ENCODE measurements at regions not wholly inside any gene's neighbourhood (a gene's known extent, or its start where the extent isn't known, plus 50 kb on each side); places are given as distances from the start of the nearest gene placed in this dataset.
"Not testable (repeated sequence)": the region's sequence is repeated elsewhere in the genome, so short reads cannot be mapped to it uniquely, and the experiment has no call there.

DNA sequence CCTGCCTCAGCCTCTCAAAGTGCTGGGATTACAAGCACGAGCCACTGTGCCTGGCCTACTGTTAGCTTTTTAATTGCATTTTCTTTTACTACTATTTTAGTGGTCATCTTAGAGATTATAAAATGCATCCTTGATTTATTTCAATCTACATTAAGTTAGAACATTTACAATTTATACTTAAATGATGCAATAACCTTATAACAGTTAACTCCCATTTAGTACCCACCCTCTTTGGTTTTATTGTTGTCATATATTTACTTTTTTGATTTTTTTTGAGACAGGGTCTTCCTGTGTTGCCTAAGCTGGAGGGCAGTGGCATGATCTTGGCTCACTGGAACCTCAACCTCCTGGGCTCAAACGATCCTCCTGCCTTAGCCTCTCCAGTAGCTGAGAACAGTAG lies 77.3 kb downstream of the PPCDC start:
- Mint-ChIP-seq H3K4me1 (peaks cover 12% of the 10 kb centered on the region), H3K27me3 (peaks cover 11% of the 10 kb centered on the region), H3K4me3 (no peak overlapping the region), H3K27ac (no peak overlapping the region), H3K36me3 (ENCODE audit: low read depth) (peaks cover 4% of the 10 kb centered on the region), H3K9me3 (no peaks in the 10 kb centered on the region)
- intact Hi-C loops (cut with micrococcal nuclease): no loop called here
- DNase-seq: no peak

DNA sequence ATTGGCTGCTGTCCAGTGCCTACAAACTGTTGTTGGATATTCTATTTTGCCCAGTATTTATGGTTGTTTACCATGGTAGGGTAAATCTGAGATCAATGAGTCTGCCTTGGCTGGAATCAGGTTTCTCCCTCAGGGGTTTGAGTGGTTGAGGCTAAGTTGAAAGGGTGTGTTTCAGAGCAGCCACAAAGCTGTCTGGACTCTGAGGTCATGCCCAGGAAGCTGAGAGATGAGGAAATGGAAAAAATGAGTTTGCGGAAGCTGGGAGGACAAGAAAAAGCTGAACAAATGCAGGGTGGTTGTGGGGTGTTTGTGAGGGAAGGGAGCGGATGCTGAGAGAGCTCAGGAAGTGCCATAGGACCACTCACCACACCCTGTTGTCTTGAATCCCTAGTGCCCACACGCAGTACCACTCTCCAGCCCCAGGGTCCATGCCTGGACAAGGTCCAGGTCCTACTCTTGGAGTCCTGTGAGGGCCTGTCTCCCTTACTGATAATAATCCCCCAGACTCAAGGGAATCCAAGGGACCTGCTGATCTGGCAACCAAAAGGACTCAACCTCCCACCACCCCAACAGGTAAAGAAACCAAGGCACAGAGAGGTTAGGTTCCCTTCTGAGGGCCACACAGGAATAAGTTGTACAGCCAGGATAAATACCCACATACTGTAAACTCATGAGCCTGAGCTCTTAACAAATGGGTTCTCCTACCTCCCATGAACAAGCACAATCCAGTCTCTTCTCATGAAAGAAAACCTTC lies 81.6 kb downstream of the PPCDC start:
- Mint-ChIP-seq H3K27me3 (peaks cover 7% of the 10 kb centered on the region), H3K36me3 (ENCODE audit: low read depth) (peaks cover 6% of the 10 kb centered on the region), H3K4me1 (peaks cover 35% of the 10 kb centered on the region), H3K27ac (peak overlapping the region; percentile 88), H3K4me3 (peak overlapping the region; percentile 47), H3K9me3 (no peaks in the 10 kb centered on the region)
- peak; percentile 87 for DNase-seq
- intact Hi-C loops (cut with micrococcal nuclease): loop anchor here (2.0 to 5.0 kb wide), 2 partner anchors 66 to 97 kb away; partner anchors contain the start of gene C15orf39

DNA sequence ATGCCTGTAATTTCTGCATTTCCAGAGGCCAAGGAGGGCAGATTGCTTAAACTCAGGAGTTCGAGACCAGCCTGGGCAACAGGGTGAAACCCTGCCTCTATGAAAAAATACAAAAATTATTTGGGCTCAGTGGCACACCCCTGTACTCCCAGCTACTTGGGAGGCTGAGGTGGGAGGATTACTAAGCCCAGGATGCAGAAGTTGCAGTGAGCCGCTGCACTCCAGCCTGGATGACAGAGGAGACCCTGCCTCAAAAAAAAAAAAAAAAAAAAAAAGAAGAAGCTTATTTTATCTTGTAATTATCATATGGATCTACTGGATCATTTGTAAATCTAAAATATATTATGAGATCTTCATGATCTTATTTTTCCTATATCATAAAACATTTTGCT lies 84.1 kb downstream of the PPCDC start:
- intact Hi-C loops (cut with micrococcal nuclease): loop anchor here (5.0 kb wide), 1 partner anchor 95 kb away; the partner anchor contains the start of gene C15orf39
- DNase-seq: no peak
- no peak overlapping the region for H3K4me3 Mint-ChIP-seq
- H3K9me3 Mint-ChIP-seq: peaks cover 1% of the 10 kb centered on the region
- H3K36me3 Mint-ChIP-seq (ENCODE audit: low read depth): peaks cover 11% of the 10 kb centered on the region
- peak overlapping the region; percentile 90 for H3K27ac Mint-ChIP-seq
- peaks cover 44% of the 10 kb centered on the region for H3K4me1 Mint-ChIP-seq
- peaks cover 6% of the 10 kb centered on the region for H3K27me3 Mint-ChIP-seq

DNA sequence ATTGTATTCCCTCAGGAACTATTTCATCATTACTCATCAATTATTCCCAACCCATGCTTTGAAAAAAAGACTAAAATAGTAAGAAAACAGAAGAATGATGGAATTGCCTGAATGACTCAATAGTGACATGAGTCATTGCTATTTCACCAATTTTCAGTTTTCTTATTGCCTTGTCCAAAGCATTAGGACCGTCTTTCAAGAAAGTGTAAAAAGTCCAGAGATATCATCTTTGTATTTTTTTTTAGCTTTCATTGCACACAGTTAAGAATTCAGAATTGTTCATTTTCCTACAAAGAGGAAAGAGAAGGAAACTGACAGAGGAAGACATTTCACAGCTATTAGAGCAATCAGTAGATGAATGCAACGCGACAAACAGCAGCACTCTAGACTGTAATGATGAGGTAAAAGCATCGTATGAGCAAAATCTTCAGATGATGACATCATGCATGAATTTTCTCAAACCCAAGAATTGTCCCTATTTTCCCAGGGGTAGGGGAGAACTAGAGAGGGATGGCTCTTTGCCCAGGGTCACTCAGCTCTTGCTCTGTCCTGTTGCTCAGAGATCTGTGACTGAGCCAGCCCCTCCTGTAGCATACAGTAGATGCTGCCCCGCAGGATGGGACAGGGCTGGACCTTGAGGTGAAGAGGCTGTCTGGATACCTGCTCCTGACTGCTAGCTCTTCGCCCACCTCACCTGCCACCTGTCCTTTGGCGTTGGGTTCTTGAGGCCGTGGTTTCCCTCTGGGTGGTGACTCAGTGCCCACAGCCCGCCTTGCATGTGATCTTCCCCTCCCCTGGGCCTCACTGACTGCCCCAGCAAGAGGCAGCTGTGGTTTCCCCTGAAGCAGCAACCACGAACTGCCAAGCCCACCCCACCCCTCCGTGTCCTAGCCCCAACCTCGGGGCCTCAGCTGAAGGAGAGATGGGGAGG lies 84.8 kb downstream of the PPCDC start:
- peak overlapping the region; percentile 90 for H3K27ac Mint-ChIP-seq

DNA sequence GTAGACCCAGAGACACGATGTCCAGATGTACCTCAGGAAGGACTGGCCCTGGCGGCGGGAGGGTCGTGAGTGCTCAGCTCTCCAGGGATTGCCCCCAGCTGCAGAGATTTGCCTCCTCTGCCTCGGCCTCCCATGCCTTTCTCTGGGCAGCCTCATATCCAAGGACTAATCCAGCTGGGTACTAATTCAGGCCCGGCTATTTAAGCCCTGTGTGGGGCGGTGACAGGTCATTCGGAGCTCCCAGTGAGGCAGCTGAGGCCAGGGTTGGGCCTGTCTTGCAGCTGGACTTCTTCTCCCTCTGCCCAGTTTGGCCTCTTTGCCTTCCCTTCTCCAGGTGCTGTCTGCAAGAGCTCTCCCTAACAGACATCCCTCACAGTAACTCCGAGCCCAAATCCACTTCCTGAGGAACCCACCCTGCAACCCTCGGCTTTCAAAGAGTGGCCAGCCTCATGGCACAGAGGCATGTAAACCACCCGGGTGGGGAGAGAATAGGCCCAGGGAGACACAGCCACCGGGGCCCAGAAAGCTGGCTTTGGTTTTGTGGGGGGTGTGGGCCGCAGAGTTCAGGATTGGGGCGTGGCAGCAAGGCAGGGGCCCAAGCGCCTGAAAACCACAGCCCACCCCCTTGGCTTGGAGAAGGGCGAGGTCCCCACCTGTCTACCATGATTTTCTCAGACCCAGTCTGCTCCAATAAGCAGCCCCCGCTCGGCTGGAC lies 85.8 kb downstream of the PPCDC start:
- DNase-seq: no peak
- peaks cover 17% of the 10 kb centered on the region for H3K36me3 Mint-ChIP-seq (ENCODE audit: low read depth)
- H3K9me3 Mint-ChIP-seq: peaks cover 10% of the 10 kb centered on the region
- peak overlapping the region; percentile 66 for H3K4me3 Mint-ChIP-seq
- intact Hi-C loops (cut with micrococcal nuclease): loop anchor here (5.0 kb wide), 1 partner anchor 93 kb away; the partner anchor contains the start of gene C15orf39
- peaks cover 49% of the 10 kb centered on the region for H3K4me1 Mint-ChIP-seq
- H3K27ac Mint-ChIP-seq: peak overlapping the region; percentile 90
- H3K27me3 Mint-ChIP-seq: peaks cover 4% of the 10 kb centered on the region

More for the DNA sequence above, 84.8 kb downstream of the PPCDC start:
- intact Hi-C loops (cut with micrococcal nuclease): loop anchor here (1.0 to 5.0 kb wide), 5 partner anchors 13 to 94 kb away; partner anchors contain the start of gene C15orf39
- peaks cover 50% of the 10 kb centered on the region for H3K4me1 Mint-ChIP-seq
- peaks cover 5% of the 10 kb centered on the region for H3K27me3 Mint-ChIP-seq
- H3K9me3 Mint-ChIP-seq: peaks cover 8% of the 10 kb centered on the region
- peak; percentile 88 for DNase-seq
- peak overlapping the region; percentile 70 for H3K4me3 Mint-ChIP-seq
- peaks cover 17% of the 10 kb centered on the region for H3K36me3 Mint-ChIP-seq (ENCODE audit: low read depth)

DNA sequence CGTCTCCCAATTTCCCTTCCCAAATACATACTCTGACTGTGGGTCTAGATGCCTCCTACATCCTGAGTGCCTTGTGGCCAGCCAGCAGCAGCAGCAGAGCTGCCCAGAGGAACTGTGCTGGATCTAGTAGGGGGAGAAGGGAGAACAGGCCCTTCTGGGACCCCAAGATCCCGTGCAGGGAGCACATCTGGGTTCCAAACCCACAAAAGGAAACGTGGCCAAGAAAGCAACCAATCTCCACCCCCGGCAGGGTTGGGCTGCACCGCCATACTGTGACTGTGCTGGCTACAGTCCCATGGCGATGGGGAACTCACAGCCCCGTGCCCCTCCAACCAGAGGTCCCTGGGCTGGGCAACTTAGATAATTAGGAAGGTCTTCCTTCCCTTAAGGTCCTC lies 86.3 kb downstream of the PPCDC start:
- Mint-ChIP-seq H3K9me3 (peaks cover 15% of the 10 kb centered on the region), H3K4me3 (peak overlapping the region; percentile 12), H3K4me1 (peaks cover 52% of the 10 kb centered on the region), H3K27me3 (peaks cover 3% of the 10 kb centered on the region), H3K36me3 (ENCODE audit: low read depth) (peaks cover 18% of the 10 kb centered on the region), H3K27ac (peak overlapping the region; percentile 18)
- intact Hi-C loops (cut with micrococcal nuclease): loop anchor here (5.0 kb wide), 1 partner anchor 93 kb away; the partner anchor contains the start of gene C15orf39
- DNase-seq: no peak

DNA sequence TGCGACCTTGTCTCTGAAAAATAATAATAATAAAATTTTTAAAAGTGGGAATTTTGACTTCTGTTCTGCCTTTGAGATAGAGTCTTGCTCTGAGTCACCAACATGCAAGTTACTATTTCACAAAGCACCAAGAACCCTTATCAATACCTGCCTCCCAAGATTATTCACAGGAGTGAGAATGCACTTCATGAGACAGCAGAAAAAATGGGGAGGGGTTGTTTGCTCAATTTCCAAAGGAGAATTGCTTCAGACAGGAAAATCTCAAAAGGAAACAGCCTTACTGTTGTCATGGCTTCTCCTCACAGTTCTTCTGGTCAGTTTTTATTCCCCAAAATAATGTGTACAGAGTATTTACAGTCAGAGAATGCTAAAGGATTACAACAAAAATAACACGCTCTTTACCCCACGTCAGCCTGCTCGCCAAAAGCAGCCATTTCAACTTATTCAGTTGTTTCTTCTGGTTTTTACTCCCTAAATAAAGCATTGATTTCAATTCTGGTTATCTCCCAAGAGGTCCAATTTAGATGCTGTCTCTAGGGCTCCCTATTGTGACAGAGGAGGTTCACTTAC lies 89.0 kb downstream of the PPCDC start:
- DNase-seq: no peak
- intact Hi-C loops (cut with micrococcal nuclease): no loop called here
- H3K4me3 Mint-ChIP-seq: no peak overlapping the region
- H3K27me3 Mint-ChIP-seq: peaks cover 5% of the 10 kb centered on the region
- peaks cover 20% of the 10 kb centered on the region for H3K36me3 Mint-ChIP-seq (ENCODE audit: low read depth)
- peaks cover 15% of the 10 kb centered on the region for H3K9me3 Mint-ChIP-seq
- peaks cover 43% of the 10 kb centered on the region for H3K4me1 Mint-ChIP-seq
- no peak overlapping the region for H3K27ac Mint-ChIP-seq

DNA sequence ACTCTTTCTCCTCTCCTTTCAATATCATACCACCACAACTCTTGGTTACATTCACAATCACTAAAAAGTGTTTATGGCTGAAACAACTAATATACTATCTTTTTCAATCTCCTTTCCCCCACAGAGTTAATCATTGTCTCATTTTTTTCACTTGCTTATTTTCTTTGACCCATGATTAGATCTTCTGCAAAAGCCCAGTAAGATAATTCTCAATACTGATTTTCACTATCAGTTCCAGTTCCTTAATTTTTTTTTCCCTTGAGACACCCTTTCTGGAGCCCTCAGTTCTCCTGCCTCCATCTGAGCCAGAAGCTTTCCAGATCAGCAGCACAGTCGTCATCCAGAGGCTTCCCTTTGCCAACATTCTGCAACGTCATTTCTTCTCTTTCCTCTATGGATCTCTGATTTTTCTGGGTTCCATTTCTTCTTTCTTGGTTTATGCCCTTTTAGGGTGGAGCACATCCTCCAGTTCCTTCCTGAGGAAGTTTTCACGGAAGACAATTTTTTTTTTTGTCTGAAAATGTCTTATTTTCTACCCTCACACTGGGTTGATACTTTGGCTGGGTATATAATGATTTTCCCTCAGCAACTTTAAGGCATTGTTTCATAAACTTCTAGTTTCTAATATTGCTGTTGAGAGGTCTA lies 88.7 kb upstream of the C15orf39 start:
- Mint-ChIP-seq H3K4me3 (no peak overlapping the region), H3K4me1 (peaks cover 39% of the 10 kb centered on the region), H3K27ac (no peak overlapping the region), H3K9me3 (peaks cover 19% of the 10 kb centered on the region), H3K36me3 (ENCODE audit: low read depth) (peaks cover 20% of the 10 kb centered on the region), H3K27me3 (peaks cover 9% of the 10 kb centered on the region)
- DNase-seq: no peak
- intact Hi-C loops (cut with micrococcal nuclease): no loop called here

DNA sequence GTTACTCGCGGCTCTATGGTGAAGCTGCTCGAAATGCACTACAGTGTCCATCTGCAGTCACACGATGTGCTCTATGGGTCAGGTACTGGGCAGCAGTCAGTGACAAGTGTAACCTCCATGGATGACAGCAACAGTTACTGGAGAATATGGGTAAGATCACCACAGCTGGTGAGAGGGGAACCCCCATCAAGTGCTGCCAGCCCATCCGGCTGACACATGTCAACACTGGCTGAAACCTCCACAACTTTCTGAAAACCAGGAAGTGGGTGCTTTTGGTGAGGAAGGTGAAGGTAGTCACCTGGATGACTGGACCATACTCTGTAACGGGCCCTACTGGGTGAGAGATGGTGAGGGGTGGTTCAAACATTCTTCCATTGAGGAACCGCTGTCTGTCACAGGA lies 87.4 kb upstream of the C15orf39 start:
- peaks cover 26% of the 10 kb centered on the region for H3K4me1 Mint-ChIP-seq
- H3K27ac Mint-ChIP-seq: no peak overlapping the region
- no peak overlapping the region for H3K4me3 Mint-ChIP-seq
- intact Hi-C loops (cut with micrococcal nuclease): no loop called here
- peaks cover 18% of the 10 kb centered on the region for H3K36me3 Mint-ChIP-seq (ENCODE audit: low read depth)
- DNase-seq: no peak
- peaks cover 19% of the 10 kb centered on the region for H3K9me3 Mint-ChIP-seq
- peaks cover 10% of the 10 kb centered on the region for H3K27me3 Mint-ChIP-seq

DNA sequence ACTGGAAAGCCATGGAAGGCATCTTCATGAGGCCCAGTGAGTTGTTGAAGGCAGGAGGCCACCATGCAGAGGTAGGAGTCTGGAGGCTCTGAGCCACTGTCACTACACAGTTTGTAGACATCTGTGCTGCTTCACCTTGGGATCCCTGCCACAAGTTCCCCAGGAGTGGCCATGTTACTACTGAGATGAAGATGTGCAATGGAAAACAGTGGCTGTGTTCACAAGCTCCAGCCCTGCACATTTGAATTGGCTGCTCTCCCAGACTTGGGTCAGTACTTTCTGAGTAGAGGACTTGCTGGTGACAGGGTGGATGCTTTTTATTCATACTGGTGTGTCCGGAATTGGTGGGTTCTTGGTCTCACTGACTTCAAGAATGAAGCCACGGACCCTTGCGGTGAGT lies 86.9 kb upstream of the C15orf39 start:
- Mint-ChIP-seq H3K9me3 (peaks cover 19% of the 10 kb centered on the region), H3K27ac (no peak overlapping the region), H3K36me3 (ENCODE audit: low read depth) (peaks cover 18% of the 10 kb centered on the region), H3K4me3 (no peak overlapping the region), H3K4me1 (peaks cover 23% of the 10 kb centered on the region), H3K27me3 (peaks cover 10% of the 10 kb centered on the region)
- intact Hi-C loops (cut with micrococcal nuclease): no loop called here
- no peak for DNase-seq

DNA sequence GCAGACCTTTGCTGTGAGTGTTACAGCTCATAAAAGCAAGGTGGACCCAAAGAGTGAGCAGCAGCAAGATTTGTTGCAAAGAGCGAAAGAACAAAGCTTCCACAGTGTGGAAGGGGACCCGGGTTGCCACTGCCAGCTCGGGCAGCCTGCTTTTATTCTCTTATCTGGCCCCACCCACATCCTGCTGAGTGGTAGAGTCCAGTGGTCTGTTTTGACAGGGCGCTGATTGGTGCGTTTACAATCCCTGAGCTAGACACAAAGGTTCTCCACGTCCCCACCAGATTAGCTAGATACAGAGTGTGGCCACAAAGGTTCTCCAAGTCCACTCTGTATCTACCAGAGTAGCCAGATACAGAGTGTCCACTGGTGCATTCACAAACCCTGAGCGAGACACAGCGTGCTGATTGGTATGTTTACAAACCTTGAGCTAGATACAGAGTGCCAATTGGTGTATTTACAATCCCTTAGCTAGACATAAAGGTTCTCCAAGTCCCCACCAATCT lies 86.2 kb upstream of the C15orf39 start:
- H3K4me3 Mint-ChIP-seq; H3K27me3 Mint-ChIP-seq; DNase-seq; intact Hi-C loops (cut with micrococcal nuclease); H3K27ac Mint-ChIP-seq: not testable (repeated sequence)
- peaks cover 19% of the 10 kb centered on the region for H3K9me3 Mint-ChIP-seq
- peaks cover 18% of the 10 kb centered on the region for H3K36me3 Mint-ChIP-seq (ENCODE audit: low read depth)
- H3K4me1 Mint-ChIP-seq: peaks cover 16% of the 10 kb centered on the region

DNA sequence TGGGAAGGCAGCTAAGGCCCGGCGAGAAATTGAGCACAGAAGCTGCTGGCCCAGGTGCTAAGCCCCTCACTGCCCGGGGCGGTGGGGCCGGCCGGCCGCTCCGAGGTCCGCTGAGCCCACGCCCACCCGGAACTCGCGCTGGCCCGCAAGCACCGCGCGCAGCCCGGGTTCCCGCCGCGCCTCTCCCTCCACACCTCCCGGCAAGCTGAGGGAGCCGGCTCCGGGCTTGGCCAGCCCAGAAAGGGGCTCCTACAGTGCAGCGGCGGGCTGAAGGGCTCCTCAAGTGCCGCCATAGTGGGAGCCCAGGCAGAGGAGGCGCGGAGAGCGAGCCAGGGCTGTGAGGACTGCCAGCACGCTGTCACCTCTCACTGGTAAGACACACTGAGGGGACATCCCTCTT lies 85.5 kb upstream of the C15orf39 start:
- DNase-seq; intact Hi-C loops (cut with micrococcal nuclease); H3K27ac Mint-ChIP-seq; H3K4me3 Mint-ChIP-seq: not testable (repeated sequence)
- peaks cover 19% of the 10 kb centered on the region for H3K9me3 Mint-ChIP-seq
- H3K4me1 Mint-ChIP-seq: peaks cover 13% of the 10 kb centered on the region
- H3K36me3 Mint-ChIP-seq (ENCODE audit: low read depth): peaks cover 14% of the 10 kb centered on the region
- peaks cover 10% of the 10 kb centered on the region for H3K27me3 Mint-ChIP-seq
